AG10803 (cell line): ENCODE measurements at regions not wholly inside any gene's neighbourhood (a gene's known extent, or its start where the extent isn't known, plus 50 kb on each side); places are given as distances from the start of the nearest gene placed in this dataset.
A peak's percentile ranks its signal among the peaks of the same experiment; 100 is the strongest.

Source experiments
- DNase-seq: peaks from one replicate; pipeline ENCODE4 v3.0.0; 2010; ENCODE audit warnings: low read depth
- H3K4me3 ChIP-seq: 2 replicates; pipeline ENCODE4 v1.5.1; 2011; ENCODE audit warnings: mild to moderate bottlenecking, low read length, control low read depth
- TF ChIP-seq, protein P1 (sequence below): conservative IDR thresholded peaks from 2 replicates; pipeline ENCODE4 v1.5.1; 2011; ENCODE audit warnings: mild to moderate bottlenecking, low read length, control low read depth, inconsistent platforms

DNA sequence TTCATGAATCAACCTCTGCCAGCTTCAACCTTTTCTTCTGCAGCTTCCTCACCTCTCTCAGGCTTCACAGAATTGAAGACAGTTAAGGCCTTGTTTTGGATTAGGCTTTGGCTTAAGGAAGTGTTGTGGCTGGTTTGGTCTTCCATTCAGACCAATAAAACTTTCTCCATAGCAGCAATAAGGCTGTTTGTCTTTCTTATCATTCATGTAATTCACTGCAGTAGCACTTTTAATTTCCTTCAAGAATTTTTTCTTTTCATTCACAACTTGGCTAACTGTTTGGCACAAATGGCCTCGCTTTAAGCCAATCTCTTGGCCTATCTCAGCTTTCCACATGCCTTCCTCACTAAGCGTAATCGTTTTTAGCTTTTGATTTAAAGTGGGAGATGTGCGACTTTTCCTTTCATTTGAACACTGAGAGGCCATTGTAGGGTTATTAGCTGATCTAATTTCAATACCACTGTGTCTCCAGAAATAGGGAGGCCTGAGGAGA is 229.5 kb downstream of the IPO8 start:
- H3K4me3 ChIP-seq: no peak overlapping the region
- no peak for DNase-seq
- TF ChIP-seq, protein P1, sequence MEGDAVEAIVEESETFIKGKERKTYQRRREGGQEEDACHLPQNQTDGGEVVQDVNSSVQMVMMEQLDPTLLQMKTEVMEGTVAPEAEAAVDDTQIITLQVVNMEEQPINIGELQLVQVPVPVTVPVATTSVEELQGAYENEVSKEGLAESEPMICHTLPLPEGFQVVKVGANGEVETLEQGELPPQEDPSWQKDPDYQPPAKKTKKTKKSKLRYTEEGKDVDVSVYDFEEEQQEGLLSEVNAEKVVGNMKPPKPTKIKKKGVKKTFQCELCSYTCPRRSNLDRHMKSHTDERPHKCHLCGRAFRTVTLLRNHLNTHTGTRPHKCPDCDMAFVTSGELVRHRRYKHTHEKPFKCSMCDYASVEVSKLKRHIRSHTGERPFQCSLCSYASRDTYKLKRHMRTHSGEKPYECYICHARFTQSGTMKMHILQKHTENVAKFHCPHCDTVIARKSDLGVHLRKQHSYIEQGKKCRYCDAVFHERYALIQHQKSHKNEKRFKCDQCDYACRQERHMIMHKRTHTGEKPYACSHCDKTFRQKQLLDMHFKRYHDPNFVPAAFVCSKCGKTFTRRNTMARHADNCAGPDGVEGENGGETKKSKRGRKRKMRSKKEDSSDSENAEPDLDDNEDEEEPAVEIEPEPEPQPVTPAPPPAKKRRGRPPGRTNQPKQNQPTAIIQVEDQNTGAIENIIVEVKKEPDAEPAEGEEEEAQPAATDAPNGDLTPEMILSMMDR: no peak

DNA sequence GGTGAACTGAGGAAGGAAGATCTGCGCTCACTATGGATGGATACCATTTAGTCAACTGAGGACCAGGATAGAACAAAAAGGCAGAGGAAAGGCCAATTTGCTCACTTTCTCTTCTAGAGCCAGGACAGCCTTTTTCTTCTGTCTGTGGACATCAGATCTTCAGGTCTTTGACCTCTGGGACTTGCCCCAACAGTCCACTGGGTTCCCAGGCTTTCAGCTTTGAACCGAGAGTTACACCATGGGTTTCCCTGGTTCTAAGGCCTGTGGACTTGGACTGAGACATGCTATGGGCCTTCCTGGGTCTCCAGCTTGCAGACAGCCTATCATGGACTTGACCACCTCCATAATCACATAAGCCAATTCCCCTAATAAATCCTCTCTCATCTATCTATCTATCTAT is 232.0 kb downstream of the IPO8 start:
- TF ChIP-seq, protein P1: no peak
- no peak for DNase-seq
- no peak overlapping the region for H3K4me3 ChIP-seq

DNA sequence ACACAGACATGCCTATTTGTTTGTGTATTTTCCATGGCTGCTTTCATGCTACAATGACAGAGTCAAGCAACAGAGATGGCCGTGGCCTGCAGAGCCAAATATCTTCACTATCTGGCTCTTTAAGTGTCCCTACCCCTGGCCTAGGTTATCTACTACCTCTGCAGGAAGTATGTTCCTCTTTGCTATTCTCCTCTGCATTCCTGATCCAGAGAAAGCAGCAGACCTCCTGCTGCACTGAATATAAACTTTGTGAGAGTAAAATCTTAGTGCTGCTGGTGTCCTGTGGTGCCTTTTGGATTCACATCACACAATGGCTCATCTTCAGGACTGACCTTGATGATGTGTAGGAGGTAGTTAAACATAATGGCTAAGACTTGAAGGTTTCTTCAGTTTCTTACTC is 233.4 kb downstream of the IPO8 start:
- TF ChIP-seq, protein P1: no peak
- no peak overlapping the region for H3K4me3 ChIP-seq
- no peak for DNase-seq

DNA sequence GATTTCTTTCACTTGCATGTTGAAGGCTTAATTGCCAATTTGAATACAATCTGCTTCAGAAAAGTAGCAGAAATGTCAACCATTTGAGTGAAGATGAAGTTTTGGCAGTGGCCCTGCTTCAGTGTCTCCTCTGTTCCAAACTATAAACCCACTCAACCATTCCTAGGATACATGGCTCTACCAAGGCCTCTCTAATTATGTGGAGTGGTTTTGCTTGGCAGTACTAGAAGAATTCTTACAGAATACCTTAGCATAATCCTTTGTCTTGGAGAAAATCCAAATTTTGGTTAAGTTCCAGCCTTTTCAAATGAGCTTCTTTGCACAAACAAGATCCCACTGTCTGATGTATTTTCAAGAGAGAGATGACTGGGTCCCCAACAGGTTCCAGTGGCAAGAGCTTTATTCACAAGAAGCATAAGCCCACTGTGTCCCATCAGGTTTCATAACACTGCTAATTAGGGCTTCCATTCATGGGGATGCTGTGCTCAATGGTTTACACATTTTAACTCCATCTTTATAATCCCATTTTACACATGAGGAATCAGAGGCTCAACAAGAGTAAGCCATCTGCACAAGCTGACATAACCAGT is 234.5 kb downstream of the IPO8 start:
- DNase-seq: no peak
- TF ChIP-seq, protein P1: no peak
- no peak overlapping the region for H3K4me3 ChIP-seq

DNA sequence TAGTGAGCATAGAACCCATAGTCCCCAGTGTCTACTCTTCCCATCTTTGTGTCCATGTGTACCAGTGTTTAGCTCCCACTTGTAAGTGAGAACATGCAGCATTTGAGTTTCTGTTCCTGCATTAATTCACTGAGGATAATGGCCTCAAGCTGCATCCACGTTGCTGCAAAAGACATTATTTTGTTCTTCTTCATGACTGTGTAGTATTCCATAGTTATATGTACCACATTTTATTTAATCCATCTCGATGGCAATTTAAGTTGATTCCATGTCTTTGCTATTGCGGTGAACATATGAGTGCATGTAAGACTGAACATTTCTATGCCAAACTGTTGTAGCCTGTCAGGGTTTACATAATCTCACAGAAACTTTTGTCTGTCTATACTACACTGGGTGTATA is 237.2 kb downstream of the IPO8 start:
- TF ChIP-seq, protein P1: no peak
- DNase-seq: no peak

DNA sequence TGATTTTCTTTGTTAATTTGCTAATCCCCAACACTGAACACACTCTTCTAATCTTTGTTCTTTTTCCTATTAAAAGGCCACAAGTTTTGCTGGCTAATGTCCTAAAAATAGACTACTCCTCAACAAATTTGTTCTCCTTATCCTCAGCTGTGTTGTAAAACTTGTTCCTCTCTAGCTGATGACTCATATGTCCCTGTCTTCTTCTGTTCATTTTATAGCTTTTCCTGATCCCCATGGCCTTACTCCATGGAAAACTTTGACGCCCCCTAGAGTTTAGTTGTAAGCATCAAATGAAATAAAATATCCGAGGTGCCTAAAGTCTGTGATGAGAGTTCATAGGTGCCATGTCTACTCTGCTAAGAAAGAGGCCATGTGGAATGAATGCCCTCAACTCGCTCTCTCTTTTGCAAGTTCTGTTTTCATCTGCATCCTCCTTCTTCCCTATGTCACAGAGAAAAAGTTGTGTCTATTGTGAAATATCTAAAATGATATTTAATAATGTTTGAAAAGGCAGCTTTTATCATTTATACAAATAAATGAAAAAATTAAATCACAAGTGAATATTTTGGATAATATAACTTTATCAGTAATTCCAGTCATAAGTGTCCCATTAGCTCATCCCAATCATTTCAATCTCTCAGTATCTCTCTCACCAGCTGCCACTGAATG is 237.9 kb downstream of the IPO8 start:
- TF ChIP-seq, protein P1: peak; percentile 57
- no peak overlapping the region for H3K4me3 ChIP-seq
- peak; percentile 65 for DNase-seq

More for the DNA sequence above, 237.2 kb downstream of the IPO8 start:
- no peak overlapping the region for H3K4me3 ChIP-seq

DNA sequence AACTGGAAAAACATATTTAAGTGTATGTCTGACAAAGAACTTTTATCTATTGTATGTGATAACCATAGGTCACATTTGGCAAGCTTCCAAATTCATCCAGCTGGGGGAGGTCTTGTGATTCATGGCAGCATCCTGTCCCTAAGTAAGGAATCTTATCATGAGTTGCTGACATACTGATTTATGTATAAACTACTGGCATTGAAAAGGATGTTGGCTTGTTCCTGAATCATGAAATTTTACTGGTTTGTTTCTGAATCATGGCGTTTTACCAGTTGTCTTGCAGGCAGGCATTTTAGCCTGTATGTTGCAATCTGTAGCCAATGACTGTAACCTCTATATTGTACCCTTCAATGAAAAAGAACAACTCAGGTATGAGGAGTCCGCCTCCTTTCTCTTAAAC is 244.8 kb downstream of the IPO8 start:
- H3K4me3 ChIP-seq: no peak overlapping the region
- DNase-seq: no peak
- TF ChIP-seq, protein P1: no peak
